Hepatocyte (in vitro differentiated cells): ENCODE measurements at regions not wholly inside any gene's neighbourhood (a gene's known extent, or its start where the extent isn't known, plus 50 kb on each side); places are given as distances from the start of the nearest gene placed in this dataset.

ENCODE experiments used
- CTCF ChIP-seq: fragments of 200-600 bp; sonication (generic); IDR thresholded peaks from 2 replicates; pipeline ENCODE4 v1.5.1; 2016; ENCODE audit warnings: antibody characterized with exemption, mild to moderate bottlenecking; ENCODE audit not compliant: poor library complexity
- EZH2 ChIP-seq: fragments of 200-600 bp; sonication (generic); IDR thresholded peaks from 2 replicates; pipeline ENCODE4 v1.6.1; 2016; ENCODE audit warnings: antibody characterized with exemption, mild to moderate bottlenecking, borderline replicate concordance
- EZH2phosphoT487 ChIP-seq: fragments of 200-600 bp; sonication (generic); IDR thresholded peaks from one replicate; pipeline ENCODE4 v1.6.1; 2018; ENCODE audit warnings: antibody characterized with exemption, mild to moderate bottlenecking, low read depth, moderate library complexity; ENCODE audit not compliant: unreplicated experiment, severe bottlenecking

DNA sequence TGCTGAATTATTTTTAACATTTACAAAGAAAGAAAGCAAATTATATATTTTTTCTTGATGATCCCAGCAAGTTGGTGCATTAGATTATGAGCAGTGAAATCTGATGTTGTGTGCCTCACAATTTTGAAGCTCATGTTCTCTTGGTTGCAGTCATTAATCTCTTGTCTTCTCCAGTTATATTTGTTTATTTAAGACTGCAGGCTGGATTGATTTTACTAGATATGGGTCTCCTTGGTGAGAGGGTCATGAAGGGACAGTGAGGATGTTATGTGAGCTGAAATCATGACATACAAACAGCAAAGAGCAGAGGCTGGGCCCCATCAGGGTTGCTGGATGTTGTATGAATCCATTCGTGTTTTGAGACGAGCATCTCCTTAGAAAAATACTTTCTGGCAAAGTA is 64.2 kb upstream of the AKIRIN2 start:
- TF ChIP-seq EZH2 (no peak), CTCF (no peak), EZH2phosphoT487 (no peak)
